NB4 (cell line): ENCODE measurements at regions not wholly inside any gene's neighbourhood (a gene's known extent, or its start where the extent isn't known, plus 50 kb on each side); places are given as distances from the start of the nearest gene placed in this dataset.

Experiments used
- DNase-seq: peaks from one replicate; pipeline ENCODE4 v3.0.0; 2010; ENCODE audit warnings: low read depth
- H3K4me3 ChIP-seq: one replicate; pipeline ENCODE4 v1.5.1; 2011; ENCODE audit warnings: mild to moderate bottlenecking, low read depth, low read length, moderate library complexity
- CTCF ChIP-seq: IDR thresholded peaks from one replicate; pipeline ENCODE4 v1.5.1; 2012; ENCODE audit warnings: low read depth, low read length
- MAX ChIP-seq: IDR thresholded peaks from 2 replicates; pipeline ENCODE4 v1.6.1; 2011; ENCODE audit warnings: low read depth, low read length
- MYC ChIP-seq: IDR thresholded peaks from 2 replicates; pipeline ENCODE4 v1.6.1; 2011; ENCODE audit warnings: low read depth, low read length
- POLR2A ChIP-seq: IDR thresholded peaks from 2 replicates; pipeline ENCODE4 v1.6.1; 2011; ENCODE audit warnings: mild to moderate bottlenecking; ENCODE audit not compliant: insufficient read length; ENCODE audit errors: extremely low read depth

DNA sequence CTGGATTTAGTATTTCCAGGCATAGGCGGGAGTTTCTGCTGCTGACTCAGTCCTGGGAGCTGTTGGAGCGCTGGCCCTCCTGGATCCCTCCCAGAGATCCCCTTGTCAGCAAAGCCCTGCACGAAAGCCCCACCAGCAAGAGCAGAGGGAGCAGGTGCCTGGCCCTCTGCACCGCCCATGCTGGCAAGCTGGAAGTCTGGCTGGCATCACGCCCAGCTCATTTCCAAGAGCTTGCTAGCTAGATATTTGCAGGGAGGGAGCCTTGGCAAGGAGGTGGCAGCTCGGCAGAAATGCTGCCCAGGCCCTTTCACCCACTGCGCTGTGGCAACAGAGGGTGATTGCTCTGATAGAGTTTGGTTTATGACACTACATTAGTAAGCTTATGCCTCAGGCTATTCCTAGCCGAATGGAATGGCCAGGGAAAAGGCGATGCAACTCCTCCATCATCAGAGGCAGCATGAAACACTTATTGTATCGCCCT is 193.9 kb downstream of the EMP1 start:
- TF ChIP-seq POLR2A (no peak), CTCF (no peak), MAX (no peak), MYC (no peak)
- no peak for DNase-seq
- no peak overlapping the region for H3K4me3 ChIP-seq

DNA sequence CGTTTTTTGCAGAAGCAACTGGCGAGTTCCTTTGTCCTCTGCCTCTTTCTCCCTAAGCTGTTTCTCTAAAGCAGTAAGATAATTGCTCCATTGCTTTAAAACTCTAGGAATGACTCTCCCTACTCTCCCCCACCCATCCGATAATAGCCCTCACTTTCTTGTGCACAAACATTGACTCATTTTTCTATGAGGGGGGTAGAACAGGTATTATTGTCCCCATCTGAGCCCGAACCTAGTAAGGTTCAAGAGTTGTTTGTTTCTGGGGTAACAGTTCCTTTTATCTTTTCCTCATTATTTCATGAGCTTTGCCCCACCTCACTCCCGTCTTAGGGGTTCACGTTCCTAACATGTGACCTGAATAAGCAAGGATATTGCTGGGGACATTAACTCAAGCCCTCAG is 190.6 kb downstream of the EMP1 start:
- no peak overlapping the region for H3K4me3 ChIP-seq
- DNase-seq, result no peak
- no peak for TF ChIP-seq CTCF
- TF ChIP-seq MYC, result no peak
- no peak for TF ChIP-seq MAX
- no peak for TF ChIP-seq POLR2A

DNA sequence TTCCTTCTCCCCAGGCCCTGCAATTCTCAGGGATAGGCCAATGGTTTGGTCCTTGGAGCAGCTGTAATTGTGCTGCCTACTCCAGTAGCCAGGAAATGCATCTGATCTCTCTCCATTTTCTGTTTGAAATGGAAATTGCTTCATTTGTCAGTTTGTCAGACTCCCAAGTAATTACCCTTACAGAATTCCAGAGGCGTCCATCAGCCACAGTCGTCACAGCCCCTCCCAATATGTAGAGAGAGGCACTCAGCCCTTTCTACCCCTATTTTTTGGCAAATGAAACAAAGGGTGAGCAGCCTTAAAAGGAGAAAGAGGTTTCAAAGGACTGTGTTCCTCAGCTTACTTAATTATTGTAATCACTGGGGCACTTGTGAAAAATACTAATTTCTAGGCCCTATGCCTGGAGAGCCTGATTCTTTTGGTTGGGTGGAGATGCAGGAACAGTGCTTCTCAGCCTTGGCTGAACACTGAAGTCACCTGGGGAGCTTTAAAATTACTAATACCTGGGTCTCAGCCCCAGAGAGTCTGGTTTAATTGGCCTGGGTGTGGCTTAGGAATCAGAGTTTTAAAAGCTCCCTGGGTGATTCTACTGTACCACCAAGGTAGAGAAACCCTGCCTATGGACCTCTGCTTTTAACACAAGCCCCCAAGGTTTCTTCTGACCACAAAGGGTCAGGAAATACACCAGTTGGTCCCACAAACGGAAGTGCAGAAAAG is 190.0 kb downstream of the EMP1 start:
- no peak overlapping the region for H3K4me3 ChIP-seq

DNA sequence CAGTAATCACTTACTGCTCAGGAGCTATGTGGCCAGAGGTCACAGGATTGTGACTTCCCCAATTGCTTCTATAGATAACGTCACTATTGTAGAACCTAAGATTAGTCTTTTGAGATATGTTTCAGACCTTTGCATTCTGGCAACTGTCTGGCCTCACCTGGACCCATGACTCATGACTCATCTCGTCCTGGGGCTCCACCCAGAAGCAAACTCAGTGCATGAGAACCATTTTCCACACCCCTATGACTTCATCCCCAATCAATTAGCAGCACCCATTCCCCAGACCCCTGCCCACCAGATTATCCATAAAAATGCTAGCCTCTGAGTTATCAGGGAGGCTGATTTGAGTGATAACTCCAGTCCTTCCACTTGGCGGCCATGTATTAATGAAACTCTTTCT is 186.9 kb downstream of the EMP1 start:
- H3K4me3 ChIP-seq, result no peak overlapping the region
- TF ChIP-seq MYC (no peak), MAX (no peak), POLR2A (no peak), CTCF (no peak)
- no peak for DNase-seq

More for the DNA sequence above, 190.0 kb downstream of the EMP1 start:
- TF ChIP-seq CTCF, result no peak
- no peak for TF ChIP-seq MAX
- no peak for TF ChIP-seq POLR2A
- TF ChIP-seq MYC, result no peak
- DNase-seq, result no peak

DNA sequence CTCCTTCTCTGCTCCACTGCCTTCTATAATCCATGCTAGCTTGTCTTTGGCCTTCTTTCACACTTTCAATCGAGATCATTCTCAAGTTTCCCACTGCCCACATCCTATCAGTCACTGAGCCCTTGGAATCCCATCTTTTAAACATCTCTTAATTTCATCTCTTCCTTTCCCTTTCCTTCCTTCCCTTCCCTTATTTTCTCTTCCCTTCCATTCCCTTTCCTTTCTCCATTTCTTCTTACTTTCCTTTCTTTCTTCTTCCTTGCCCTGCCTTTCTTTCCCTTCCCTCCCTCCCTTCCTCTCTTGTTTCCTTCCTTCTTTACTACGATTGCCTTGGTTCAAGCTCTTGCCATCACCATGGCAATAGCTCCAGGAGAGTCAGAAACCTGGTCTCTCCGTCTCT is 183.8 kb downstream of the EMP1 start:
- DNase-seq, result no peak
- no peak overlapping the region for H3K4me3 ChIP-seq
- TF ChIP-seq POLR2A (no peak), MYC (no peak), CTCF (no peak), MAX (no peak)
